HuH-7 (cell line): ENCODE measurements at regions not wholly inside any gene's neighbourhood (a gene's known extent, or its start where the extent isn't known, plus 50 kb on each side); places are given as distances from the start of the nearest gene placed in this dataset.

Source experiments
- DNase-seq: peaks from one replicate; pipeline ENCODE4 v3.0.0; 2011; ENCODE audit warnings: low spot score

GRCh38 chr2:106709229-106709628 lies 176.7 kb downstream of the ST6GAL2 start:
- DNase-seq = no peak

GRCh38 chr2:106719222-106719621 lies 166.7 kb downstream of the ST6GAL2 start:
- no peak for DNase-seq

- no peak for DNase-seq
These were observed 165.9 kb downstream of the ST6GAL2 start for GRCh38 chr2:106720026-106720425.

GRCh38 chr2:106724301-106724794 lies 161.6 kb downstream of the ST6GAL2 start:
- no peak for DNase-seq

GRCh38 chr2:106734165-106734564 lies 151.8 kb downstream of the ST6GAL2 start:
- no peak for DNase-seq

- DNase-seq = no peak
These were observed 150.2 kb downstream of the ST6GAL2 start for GRCh38 chr2:106735807-106736206.

GRCh38 chr2:106736221-106736620 lies 149.7 kb downstream of the ST6GAL2 start:
- no peak for DNase-seq

GRCh38 chr2:106745468-106745867 lies 140.5 kb downstream of the ST6GAL2 start:
- DNase-seq = no peak

- no peak for DNase-seq
These were observed 136.1 kb downstream of the ST6GAL2 start for GRCh38 chr2:106749823-106750222.
